Suprapubic skin (tissue), 4 donors: ENCODE measurements at regions not wholly inside any gene's neighbourhood (a gene's known extent, or its start where the extent isn't known, plus 50 kb on each side); places are given as distances from the start of the nearest gene placed in this dataset.
"Not testable (repeated sequence)": the region's sequence is repeated elsewhere in the genome, so short reads cannot be mapped to it uniquely, and the experiment has no call there.

Source experiments
- DNase-seq, 2 donors: peaks; one replicate each; pipeline ENCODE4 v3.0.0-alpha.2; 2019; ENCODE audit warnings: low spot score in 2 of 2
- H3K27ac ChIP-seq: fragments of 200-600 bp; sonication (generic); one replicate; pipeline ENCODE4 v1.5.1; 2019
- H3K27me3 ChIP-seq: fragments of 200-600 bp; sonication (generic); one replicate; pipeline ENCODE4 v1.5.1; 2019
- H3K36me3 ChIP-seq: fragments of 200-600 bp; sonication (generic); one replicate; pipeline ENCODE4 v1.5.1; 2019
- H3K4me1 ChIP-seq: fragments of 200-600 bp; sonication (generic); one replicate; pipeline ENCODE4 v1.5.1; 2019
- H3K4me3 ChIP-seq: fragments of 200-600 bp; sonication (generic); one replicate; pipeline ENCODE4 v1.5.1; 2019; ENCODE audit warnings: mild to moderate bottlenecking
- H3K9me3 ChIP-seq: fragments of 200-600 bp; sonication (generic); one replicate; pipeline ENCODE4 v1.5.1; 2019
- EP300 ChIP-seq: sonication (generic); formaldehyde crosslinking; IDR thresholded peaks from one replicate; pipeline ENCODE4 v1.6.1; 2017; ENCODE audit warnings: antibody characterized with exemption
- POLR2A ChIP-seq, 2 donors: fragments of 450-650 bp; IDR thresholded peaks; one replicate each; pipeline ENCODE4 v1.6.1; 2017; ENCODE audit warnings: antibody characterized with exemption in 2 of 2, mild to moderate bottlenecking in 2 of 2, moderate library complexity in 2 of 2
- POLR2AphosphoS5 ChIP-seq, 3 donors: sonication (generic); formaldehyde crosslinking; IDR thresholded peaks; one replicate each; pipeline ENCODE4 v1.6.1; 2017; ENCODE audit warnings: antibody characterized with exemption in 3 of 3
- WGBS: methylation state at CpG from one replicate; pipeline ENCODE4 v1.1.5; 2018; 5-methylcytosine and 5-hydroxymethylcytosine counted together
- TF ChIP-seq, protein P1 (sequence below), 2 donors: fragments of 200-600 bp in 1 of 2; fragments of 450-650 bp in 1 of 2; sonication (generic) in 1 of 2; IDR thresholded peaks; one replicate each; pipeline ENCODE4 v1.5.1; 2016 to 2019; ENCODE audit warnings: antibody characterized with exemption in 2 of 2, mild to moderate bottlenecking in 1 of 2, moderate library complexity in 1 of 2

DNA sequence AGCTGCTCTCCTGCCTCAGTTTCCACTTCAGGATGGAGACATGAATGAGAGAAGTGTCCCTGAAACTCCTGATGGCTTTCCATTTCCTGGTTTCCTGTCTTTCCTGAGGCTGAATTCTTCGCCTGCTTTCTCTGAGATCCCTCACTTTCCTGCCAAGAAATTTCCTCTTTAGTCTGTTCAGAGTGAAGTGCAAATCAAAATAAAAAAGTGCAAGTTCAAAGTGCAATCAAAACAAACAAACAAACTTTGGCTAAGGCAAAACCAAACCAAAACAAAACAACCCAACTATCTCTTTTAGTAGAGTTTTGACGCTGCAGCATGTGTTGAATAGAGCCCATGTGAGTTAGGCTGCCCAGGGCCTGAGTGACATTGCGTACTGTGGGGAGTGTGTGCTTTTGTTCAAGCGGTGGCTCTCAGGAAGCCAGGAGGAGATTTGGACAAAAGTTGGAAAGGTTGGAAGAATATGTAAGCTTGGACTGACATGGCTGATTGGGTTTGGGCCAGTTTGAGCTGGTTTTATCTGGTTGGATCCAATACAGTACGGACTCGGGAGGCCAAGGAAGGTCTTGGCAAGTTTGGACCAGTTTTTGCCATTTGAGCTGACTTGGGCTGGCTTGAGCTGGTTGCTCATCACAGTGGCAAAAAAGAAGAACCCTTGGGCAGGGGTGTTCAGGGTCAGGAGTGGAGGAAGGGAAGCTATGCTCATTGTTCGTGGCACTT, 61.1 kb upstream of the TINAGL1 start:
- no peaks in the 10 kb centered on the region for H3K27me3 ChIP-seq
- H3K27ac ChIP-seq: no peak overlapping the region
- no peak for TF ChIP-seq EP300
- TF ChIP-seq, protein P1, sequence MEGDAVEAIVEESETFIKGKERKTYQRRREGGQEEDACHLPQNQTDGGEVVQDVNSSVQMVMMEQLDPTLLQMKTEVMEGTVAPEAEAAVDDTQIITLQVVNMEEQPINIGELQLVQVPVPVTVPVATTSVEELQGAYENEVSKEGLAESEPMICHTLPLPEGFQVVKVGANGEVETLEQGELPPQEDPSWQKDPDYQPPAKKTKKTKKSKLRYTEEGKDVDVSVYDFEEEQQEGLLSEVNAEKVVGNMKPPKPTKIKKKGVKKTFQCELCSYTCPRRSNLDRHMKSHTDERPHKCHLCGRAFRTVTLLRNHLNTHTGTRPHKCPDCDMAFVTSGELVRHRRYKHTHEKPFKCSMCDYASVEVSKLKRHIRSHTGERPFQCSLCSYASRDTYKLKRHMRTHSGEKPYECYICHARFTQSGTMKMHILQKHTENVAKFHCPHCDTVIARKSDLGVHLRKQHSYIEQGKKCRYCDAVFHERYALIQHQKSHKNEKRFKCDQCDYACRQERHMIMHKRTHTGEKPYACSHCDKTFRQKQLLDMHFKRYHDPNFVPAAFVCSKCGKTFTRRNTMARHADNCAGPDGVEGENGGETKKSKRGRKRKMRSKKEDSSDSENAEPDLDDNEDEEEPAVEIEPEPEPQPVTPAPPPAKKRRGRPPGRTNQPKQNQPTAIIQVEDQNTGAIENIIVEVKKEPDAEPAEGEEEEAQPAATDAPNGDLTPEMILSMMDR (IDR thresholded peaks at IDR 0.05): no peak
- TF ChIP-seq POLR2AphosphoS5 (IDR thresholded peaks at IDR 0.05): no peak
- no peak for TF ChIP-seq POLR2A (IDR thresholded peaks at IDR 0.05)
- no peaks in the 10 kb centered on the region for H3K9me3 ChIP-seq
- 39% methylated on average over 7 of the region's 7 CpGs for WGBS
- DNase-seq: no peak
- H3K4me1 ChIP-seq: no peaks in the 10 kb centered on the region
- H3K4me3 ChIP-seq: no peak overlapping the region
- H3K36me3 ChIP-seq: no peaks in the 10 kb centered on the region

DNA sequence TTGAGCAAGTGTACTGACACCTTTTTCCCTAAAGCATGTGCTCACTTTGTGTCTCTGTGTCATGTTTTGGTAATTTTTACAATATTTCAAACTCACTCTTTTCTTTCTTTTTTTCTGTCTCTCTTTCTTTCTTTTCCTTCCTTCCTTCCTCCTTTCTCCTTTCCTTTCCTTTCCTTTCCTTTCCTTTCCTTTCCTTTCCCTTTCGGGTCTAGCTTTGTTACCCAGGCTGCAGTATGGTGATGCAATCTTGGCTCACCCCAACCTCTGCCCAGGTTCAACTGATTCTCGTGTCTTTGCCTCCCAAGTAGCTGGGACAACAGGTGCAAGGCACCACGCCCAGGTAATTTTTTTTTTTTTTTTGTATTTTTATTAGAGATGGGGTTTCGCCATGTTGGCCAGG, 60.4 kb upstream of the TINAGL1 start:
- Histone ChIP-seq H3K27me3 (no peaks in the 10 kb centered on the region), H3K36me3 (no peaks in the 10 kb centered on the region), H3K27ac (no peak overlapping the region), H3K9me3 (no peaks in the 10 kb centered on the region), H3K4me3 (no peak overlapping the region), H3K4me1 (no peaks in the 10 kb centered on the region)
- TF ChIP-seq EP300: no peak
- no peak for TF ChIP-seq POLR2A (IDR thresholded peaks at IDR 0.05)
- 85% methylated on average over 4 of the region's 4 CpGs for WGBS
- no peak for DNase-seq

DNA sequence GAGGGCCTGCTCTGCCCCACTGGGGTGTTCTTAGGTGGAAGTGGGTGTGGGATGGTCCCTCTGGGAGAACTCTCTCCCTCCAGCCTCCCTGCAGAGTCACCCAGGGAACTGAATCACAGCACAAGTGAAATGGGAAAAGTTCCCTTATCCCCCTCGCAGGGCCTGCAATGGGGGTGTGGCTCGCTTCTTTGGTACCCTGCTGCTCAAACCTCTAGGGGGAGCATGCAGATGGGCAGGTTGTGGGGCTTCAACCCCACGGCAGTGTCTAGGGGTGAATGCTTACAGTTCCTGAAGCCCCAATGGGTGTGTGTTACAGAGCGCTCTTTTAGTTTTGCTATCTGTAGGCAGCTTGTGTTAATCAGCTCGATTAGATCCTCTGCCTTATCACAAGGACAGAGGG, 59.0 kb upstream of the TINAGL1 start:
- no peak for DNase-seq
- H3K27me3 ChIP-seq: no peaks in the 10 kb centered on the region
- 78% methylated on average over 3 of the region's 5 CpGs for WGBS
- TF ChIP-seq, protein P1 (IDR thresholded peaks at IDR 0.05): no peak
- no peak for TF ChIP-seq POLR2A (IDR thresholded peaks at IDR 0.05)
- no peak for TF ChIP-seq EP300
- TF ChIP-seq POLR2AphosphoS5 (IDR thresholded peaks at IDR 0.05): no peak
- H3K27ac ChIP-seq: no peak overlapping the region
- no peaks in the 10 kb centered on the region for H3K9me3 ChIP-seq
- no peaks in the 10 kb centered on the region for H3K36me3 ChIP-seq
- no peak overlapping the region for H3K4me3 ChIP-seq
- H3K4me1 ChIP-seq: no peaks in the 10 kb centered on the region

DNA sequence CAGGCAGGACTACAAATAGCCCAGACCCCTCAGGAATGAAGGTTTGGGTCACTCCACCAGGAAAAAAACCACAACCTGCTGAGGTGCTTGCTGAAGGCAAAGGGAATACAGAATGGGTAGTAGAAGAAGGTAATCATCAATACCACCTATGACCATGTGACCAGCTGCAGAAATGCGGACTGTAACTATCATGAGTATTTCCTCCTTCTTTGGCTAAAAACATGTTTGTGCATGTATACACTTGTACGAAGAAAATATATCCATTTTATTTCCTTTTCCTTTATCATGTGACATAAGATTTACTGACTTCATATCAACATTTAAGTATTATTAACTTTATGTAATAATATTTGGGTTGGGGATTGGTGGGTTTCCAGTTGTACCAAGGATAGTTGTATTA, 58.3 kb upstream of the TINAGL1 start:
- H3K4me1 ChIP-seq, H3K4me3 ChIP-seq, DNase-seq, H3K9me3 ChIP-seq, H3K27ac ChIP-seq, H3K27me3 ChIP-seq, H3K36me3 ChIP-seq: not testable (repeated sequence)
- WGBS: 79% methylated on average over 2 of the region's 2 CpGs

DNA sequence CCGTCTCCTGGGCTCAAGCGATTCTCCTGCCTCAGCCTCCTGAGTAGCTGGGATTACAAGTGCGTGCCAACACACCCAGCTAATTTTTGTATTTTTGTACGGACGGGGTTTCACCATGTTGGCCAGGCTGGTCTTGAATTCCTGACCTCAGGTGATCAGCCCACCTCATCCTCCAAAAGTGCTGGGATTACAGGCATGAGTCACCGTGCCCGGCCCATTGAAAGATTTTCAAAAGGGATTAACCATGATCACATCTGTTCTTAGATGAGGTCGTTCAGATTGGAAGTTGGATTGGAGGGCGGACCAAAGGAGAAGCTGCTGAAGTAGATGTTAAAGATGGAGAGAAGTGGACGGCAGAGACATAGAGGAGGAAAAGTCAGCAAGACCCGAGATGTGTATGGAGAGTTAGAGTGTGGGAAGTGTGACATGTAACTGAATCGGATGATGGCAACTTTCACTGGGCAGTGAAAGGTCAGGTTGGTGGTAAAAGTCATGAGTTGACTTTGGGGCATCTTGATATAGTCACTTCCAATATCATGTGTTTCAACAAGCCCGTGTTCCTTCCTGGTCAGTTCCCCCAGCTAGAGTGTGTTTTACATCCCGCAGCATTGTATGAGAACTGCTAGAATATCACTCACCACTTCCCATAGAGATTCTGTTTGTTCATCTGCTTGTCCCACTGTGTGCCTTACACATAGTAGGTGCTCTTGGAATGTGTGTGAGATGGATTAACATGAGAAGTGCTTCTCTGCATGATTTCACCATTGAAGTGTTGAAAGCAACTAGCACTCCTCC, 54.4 kb upstream of the TINAGL1 start:
- no peak for DNase-seq
- Histone ChIP-seq H3K36me3 (no peaks in the 10 kb centered on the region), H3K9me3 (no peaks in the 10 kb centered on the region), H3K4me3 (no peak overlapping the region), H3K4me1 (no peaks in the 10 kb centered on the region), H3K27ac (no peak overlapping the region), H3K27me3 (no peaks in the 10 kb centered on the region)
- 79% methylated on average over 14 of the region's 14 CpGs for WGBS
- TF ChIP-seq, protein P1 (IDR thresholded peaks at IDR 0.05): no peak
- no peak for TF ChIP-seq EP300
- TF ChIP-seq POLR2A (IDR thresholded peaks at IDR 0.05): no peak
- no peak for TF ChIP-seq POLR2AphosphoS5 (IDR thresholded peaks at IDR 0.05)

DNA sequence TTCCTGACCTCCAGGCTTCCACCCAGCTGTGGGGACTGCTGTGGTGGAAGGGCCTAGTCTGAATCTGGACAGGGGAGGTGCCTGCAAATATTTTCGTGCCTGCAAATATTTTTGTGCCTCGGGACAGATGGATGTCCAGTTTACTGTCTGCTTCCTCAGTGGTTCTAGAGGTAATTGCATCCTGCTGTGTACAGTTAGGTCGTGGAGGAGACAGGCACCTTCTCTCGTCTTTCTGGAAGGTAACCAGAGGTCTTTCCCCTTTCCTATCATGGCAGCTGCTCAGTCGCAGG, 53.8 kb upstream of the TINAGL1 start:
- H3K36me3 ChIP-seq: no peaks in the 10 kb centered on the region
- H3K9me3 ChIP-seq: no peaks in the 10 kb centered on the region
- TF ChIP-seq, protein P1 (IDR thresholded peaks at IDR 0.05): no peak
- TF ChIP-seq EP300 (no peak), POLR2A (IDR thresholded peaks at IDR 0.05) (no peak), POLR2AphosphoS5 (IDR thresholded peaks at IDR 0.05) (no peak)
- no peak for DNase-seq
- H3K27me3 ChIP-seq: no peaks in the 10 kb centered on the region
- no peak overlapping the region for H3K4me3 ChIP-seq
- 60% methylated on average over 2 of the region's 5 CpGs for WGBS
- no peak overlapping the region for H3K27ac ChIP-seq
- H3K4me1 ChIP-seq: no peaks in the 10 kb centered on the region
